Liver (tissue), 8 donors: ENCODE measurements at regions not wholly inside any gene's neighbourhood (a gene's known extent, or its start where the extent isn't known, plus 50 kb on each side); places are given as distances from the start of the nearest gene placed in this dataset.

Experiments
- DNase-seq: peaks from one replicate; pipeline ENCODE4 v3.0.0-alpha.2; 2017; ENCODE audit warnings: low spot score
- H3K27ac ChIP-seq, 2 donors: one replicate each; pipeline ENCODE4 v1.7.0; 2013; ENCODE audit warnings: inconsistent platforms in 2 of 2, low read length in 2 of 2, control low read depth in 1 of 2, low read depth in 1 of 2, mild to moderate bottlenecking in 1 of 2
- H3K27me3 ChIP-seq, 4 donors: one replicate each; pipeline versions ENCODE4 v1.6.1 to v1.7.0; 2013; ENCODE audit warnings: low read length in 3 of 4, inconsistent platforms in 1 of 4, mild to moderate bottlenecking in 1 of 4, moderate library complexity in 1 of 4; ENCODE audit not compliant: control insufficient read depth in 4 of 4, insufficient read depth in 4 of 4
- H3K36me3 ChIP-seq, 4 donors: one replicate each; pipeline versions ENCODE4 v1.6.1 to v1.7.0; 2013; ENCODE audit warnings: low read length in 3 of 4, mild to moderate bottlenecking in 3 of 4, low read depth in 1 of 4, moderate library complexity in 1 of 4; ENCODE audit not compliant: control insufficient read depth in 4 of 4, insufficient read depth in 3 of 4
- H3K4me1 ChIP-seq, 4 donors: one replicate each; pipeline versions ENCODE4 v1.6.1 to v1.7.0; 2013; ENCODE audit warnings: low read length in 3 of 4, mild to moderate bottlenecking in 3 of 4, moderate library complexity in 1 of 4; ENCODE audit not compliant: control insufficient read depth in 4 of 4, insufficient read depth in 4 of 4
- H3K4me3 ChIP-seq, 3 donors: one replicate each; pipeline versions ENCODE4 v1.6.1 to v1.7.0; 2013; ENCODE audit warnings: low read length in 3 of 3, control low read depth in 1 of 3, low read depth in 1 of 3, mild to moderate bottlenecking in 1 of 3
- H3K9ac ChIP-seq, 2 donors: one replicate each; pipeline ENCODE4 v1.7.0; 2013; ENCODE audit warnings: low read length in 2 of 2, mild to moderate bottlenecking in 2 of 2, moderate library complexity in 2 of 2, control low read depth in 1 of 2, low read depth in 1 of 2
- H3K9me3 ChIP-seq, 4 donors: one replicate each; pipeline versions ENCODE4 v1.6.1 to v1.7.0; 2013; ENCODE audit warnings: low read length in 3 of 4; ENCODE audit not compliant: control insufficient read depth in 4 of 4
- CTCF ChIP-seq: fragments of 150-350 bp; IDR thresholded peaks from 2 replicates; pipeline ENCODE4 v1.5.1; 2017; ENCODE audit warnings: improper control_type of control experiment, low read depth, low read length; ENCODE audit not compliant: missing input control
- EGR1 ChIP-seq, 2 donors: IDR thresholded peaks; 2 replicates each; pipeline ENCODE4 v1.6.1; 2016 to 2018; ENCODE audit warnings: antibody characterized with exemption in 2 of 2, low read depth in 2 of 2
- FOXA1 ChIP-seq: IDR thresholded peaks from 2 replicates; pipeline ENCODE4 v1.6.1; 2016; ENCODE audit warnings: antibody characterized with exemption
- FOXA2 ChIP-seq: IDR thresholded peaks from 2 replicates; pipeline ENCODE4 v1.6.1; 2016; ENCODE audit warnings: antibody characterized with exemption
- GABPA ChIP-seq, 2 donors: IDR thresholded peaks in 1 of 2; conservative IDR thresholded peaks in 1 of 2; 2 replicates each; pipeline ENCODE4 v1.6.1; 2016; ENCODE audit warnings: antibody characterized with exemption in 2 of 2, mild to moderate bottlenecking in 1 of 2, moderate library complexity in 1 of 2
- HNF4A ChIP-seq, 2 donors: conservative IDR thresholded peaks; 2 replicates each; pipeline ENCODE4 v1.6.1; 2016; ENCODE audit warnings: antibody characterized with exemption in 2 of 2, mild to moderate bottlenecking in 2 of 2
- HNF4G ChIP-seq: IDR thresholded peaks from 2 replicates; pipeline ENCODE4 v1.6.1; 2016; ENCODE audit warnings: antibody characterized with exemption
- JUND ChIP-seq, 2 donors: IDR thresholded peaks; 2 replicates each; pipeline ENCODE4 v1.6.1; 2016; ENCODE audit warnings: antibody characterized with exemption in 2 of 2
- MAX ChIP-seq: IDR thresholded peaks from 2 replicates; pipeline ENCODE4 v1.6.1; 2016; ENCODE audit warnings: antibody characterized with exemption
- NR2F2 ChIP-seq: IDR thresholded peaks from 2 replicates; pipeline ENCODE4 v1.6.1; 2016; ENCODE audit warnings: antibody characterized with exemption
- RAD21 ChIP-seq, 2 donors: IDR thresholded peaks; 2 replicates each; pipeline ENCODE4 v1.6.1; 2016; ENCODE audit warnings: antibody characterized with exemption in 2 of 2, mild to moderate bottlenecking in 2 of 2
- RXRA ChIP-seq, 2 donors: IDR thresholded peaks; 2 replicates each; pipeline ENCODE4 v1.6.1; 2017 to 2018; ENCODE audit warnings: antibody characterized with exemption in 2 of 2, mild to moderate bottlenecking in 1 of 2
- SP1 ChIP-seq: IDR thresholded peaks from 2 replicates; pipeline ENCODE4 v1.6.1; 2018; ENCODE audit warnings: antibody characterized with exemption, mild to moderate bottlenecking
- TAF1 ChIP-seq: conservative IDR thresholded peaks from 2 replicates; pipeline ENCODE4 v1.6.1; 2016; ENCODE audit warnings: antibody characterized with exemption, mild to moderate bottlenecking
- YY1 ChIP-seq: IDR thresholded peaks from 2 replicates; pipeline ENCODE4 v1.6.1; 2016; ENCODE audit warnings: antibody characterized with exemption, mild to moderate bottlenecking
- WGBS: extraction: QIAGEN DNeasy Blood & Tissue Kit; methylation state at CpG from one replicate; pipeline ENCODE4 v1.1.7; 2013; 5-methylcytosine and 5-hydroxymethylcytosine counted together
- TF ChIP-seq, protein P1 (sequence below): IDR thresholded peaks from 2 replicates; pipeline ENCODE4 v1.6.1; 2016; ENCODE audit warnings: antibody characterized with exemption
- TF ChIP-seq, protein P2 (sequence below): IDR thresholded peaks from 2 replicates; pipeline ENCODE4 v1.6.1; 2016; ENCODE audit warnings: antibody characterized with exemption
- donor health status: healthy.
- donor health status: healthy.
- donor health status: healthy.
- donor health status: healthy.
- donor health status: healthy.

- Histone ChIP-seq H3K9ac (no peak overlapping the region), H3K4me3 (no peak overlapping the region), H3K9me3 (no peaks in the 10 kb centered on the region), H3K27ac (no peak overlapping the region), H3K36me3 (no peaks in the 10 kb centered on the region), H3K4me1 (no peaks in the 10 kb centered on the region), H3K27me3 (peaks cover 0 to 2% (median 0%) of the 10 kb centered on the region in 4 donors)
- no peak for DNase-seq
- WGBS = 75% methylated on average over 12 of the region's 12 CpGs
- TF ChIP-seq, protein P1, sequence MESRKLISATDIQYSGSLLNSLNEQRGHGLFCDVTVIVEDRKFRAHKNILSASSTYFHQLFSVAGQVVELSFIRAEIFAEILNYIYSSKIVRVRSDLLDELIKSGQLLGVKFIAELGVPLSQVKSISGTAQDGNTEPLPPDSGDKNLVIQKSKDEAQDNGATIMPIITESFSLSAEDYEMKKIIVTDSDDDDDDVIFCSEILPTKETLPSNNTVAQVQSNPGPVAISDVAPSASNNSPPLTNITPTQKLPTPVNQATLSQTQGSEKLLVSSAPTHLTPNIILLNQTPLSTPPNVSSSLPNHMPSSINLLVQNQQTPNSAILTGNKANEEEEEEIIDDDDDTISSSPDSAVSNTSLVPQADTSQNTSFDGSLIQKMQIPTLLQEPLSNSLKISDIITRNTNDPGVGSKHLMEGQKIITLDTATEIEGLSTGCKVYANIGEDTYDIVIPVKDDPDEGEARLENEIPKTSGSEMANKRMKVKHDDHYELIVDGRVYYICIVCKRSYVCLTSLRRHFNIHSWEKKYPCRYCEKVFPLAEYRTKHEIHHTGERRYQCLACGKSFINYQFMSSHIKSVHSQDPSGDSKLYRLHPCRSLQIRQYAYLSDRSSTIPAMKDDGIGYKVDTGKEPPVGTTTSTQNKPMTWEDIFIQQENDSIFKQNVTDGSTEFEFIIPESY = no peak
- TF ChIP-seq SP1 (no peak), RAD21 (IDR thresholded peaks at IDR 0.05) (no peak)
- TF ChIP-seq, protein P2, sequence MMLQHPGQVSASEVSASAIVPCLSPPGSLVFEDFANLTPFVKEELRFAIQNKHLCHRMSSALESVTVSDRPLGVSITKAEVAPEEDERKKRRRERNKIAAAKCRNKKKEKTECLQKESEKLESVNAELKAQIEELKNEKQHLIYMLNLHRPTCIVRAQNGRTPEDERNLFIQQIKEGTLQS = no peak
Observed at GRCh38 chr11:41947392-41947791, 487.9 kb upstream of the LRRC4C start.

DNA sequence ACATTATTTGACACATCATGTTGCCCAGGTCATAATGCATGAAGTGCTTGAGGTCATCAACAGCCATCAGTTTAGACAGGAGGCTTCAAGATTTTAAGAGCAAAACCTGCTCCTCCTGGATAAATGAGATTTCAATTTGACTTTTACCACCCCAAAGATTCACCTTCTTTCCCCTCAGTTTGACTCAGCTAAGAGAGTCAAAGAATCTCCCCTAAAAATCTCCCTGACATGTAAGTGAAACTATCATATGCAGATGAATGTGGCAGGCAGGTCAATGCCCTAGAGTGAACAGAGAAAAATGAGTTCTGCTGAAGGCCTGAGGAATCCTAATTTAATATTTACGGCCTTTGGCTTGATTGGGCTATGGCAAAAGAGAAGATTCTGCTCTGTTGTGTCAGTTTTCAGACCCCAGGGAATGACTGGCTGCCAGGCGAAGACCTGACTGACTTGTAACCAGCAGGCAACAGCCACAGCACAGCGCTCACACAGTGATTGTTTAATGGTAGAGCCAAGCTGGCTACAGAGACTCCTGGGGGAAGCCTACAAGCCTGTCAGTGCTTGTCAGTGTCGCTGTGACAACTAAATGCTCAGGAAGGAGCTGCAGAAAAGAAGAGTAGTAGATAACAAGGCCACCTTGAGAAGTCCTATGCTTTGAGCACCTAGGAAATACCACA is 491.2 kb upstream of the LRRC4C start:
- H3K27ac ChIP-seq = no peak overlapping the region
- no peaks in the 10 kb centered on the region for H3K9me3 ChIP-seq
- no peaks in the 10 kb centered on the region for H3K4me1 ChIP-seq
- no peak overlapping the region for H3K4me3 ChIP-seq
- H3K36me3 ChIP-seq = no peaks in the 10 kb centered on the region
- H3K9ac ChIP-seq = no peak overlapping the region
- H3K27me3 ChIP-seq = no peaks in the 10 kb centered on the region
- WGBS = 68% methylated on average over 4 of the region's 4 CpGs
- no peak for DNase-seq
- TF ChIP-seq TAF1 = no peak
- no peak for TF ChIP-seq YY1
- no peak for TF ChIP-seq MAX
- TF ChIP-seq NR2F2 = no peak
- TF ChIP-seq RAD21 (IDR thresholded peaks at IDR 0.05) = no peak
- TF ChIP-seq JUND (IDR thresholded peaks at IDR 0.05) = no peak
- no peak for TF ChIP-seq HNF4G
- no peak for TF ChIP-seq RXRA (IDR thresholded peaks at IDR 0.05)
- TF ChIP-seq FOXA2 = no peak
- TF ChIP-seq CTCF = no peak
- no peak for TF ChIP-seq FOXA1
- no peak for TF ChIP-seq GABPA (IDR thresholded peaks at IDR 0.05 in 1 of 2, conservative IDR thresholded peaks at IDR 0.05 in 1 of 2)
- TF ChIP-seq EGR1 (IDR thresholded peaks at IDR 0.05; ENCODE audit: low read depth in 2 of 2) = no peak
- TF ChIP-seq, protein P1 = no peak
- no peak for TF ChIP-seq HNF4A (conservative IDR thresholded peaks at IDR 0.05)
